Mesenchymal stem cell (in vitro differentiated cells and primary cell): ENCODE measurements at regions not wholly inside any gene's neighbourhood (a gene's known extent, or its start where the extent isn't known, plus 50 kb on each side); places are given as distances from the start of the nearest gene placed in this dataset.
"Not testable (repeated sequence)": the region's sequence is repeated elsewhere in the genome, so short reads cannot be mapped to it uniquely, and the experiment has no call there.

Experiments
- DNase-seq: peaks from one replicate; pipeline ENCODE4 v3.0.0-alpha.2; 2013
- H2AFZ ChIP-seq: one replicate; pipeline ENCODE4 v1.6.1; 2013; ENCODE audit warnings: low read depth, mild to moderate bottlenecking, control low read depth, inconsistent platforms, low read length, moderate library complexity
- H2AK5ac ChIP-seq: 2 replicates; pipeline ENCODE4 v1.6.1; 2013; ENCODE audit warnings: low read length, moderate library complexity, mild to moderate bottlenecking, inconsistent platforms; ENCODE audit not compliant: severe bottlenecking
- H2BK120ac ChIP-seq: one replicate; pipeline ENCODE4 v1.6.1; 2013; ENCODE audit warnings: low read depth, mild to moderate bottlenecking, inconsistent platforms, low read length, moderate library complexity
- H2BK12ac ChIP-seq, 2 experiments: one replicate each; pipeline ENCODE4 v1.6.1; 2013; ENCODE audit warnings: inconsistent platforms in 2 of 2, low read length in 2 of 2, mild to moderate bottlenecking in 2 of 2, moderate library complexity in 2 of 2, control low read depth in 1 of 2
- H2BK15ac ChIP-seq: one replicate; pipeline ENCODE4 v1.6.1; 2013; ENCODE audit warnings: mild to moderate bottlenecking, low read depth, inconsistent platforms; ENCODE audit not compliant: poor library complexity, severe bottlenecking
- H2BK5ac ChIP-seq: 2 replicates; pipeline ENCODE4 v1.6.1; 2013; ENCODE audit warnings: low read depth, mild to moderate bottlenecking, low read length, control low read depth, inconsistent platforms; ENCODE audit not compliant: poor library complexity, severe bottlenecking
- H3K14ac ChIP-seq, 2 experiments: one replicate each; pipeline ENCODE4 v1.6.1; 2013; ENCODE audit warnings: inconsistent platforms in 2 of 2, low read length in 2 of 2, control low read depth in 1 of 2, mild to moderate bottlenecking in 1 of 2, moderate library complexity in 1 of 2
- H3K18ac ChIP-seq, 2 experiments: one replicate each; pipeline ENCODE4 v1.6.1; 2013; ENCODE audit warnings: inconsistent platforms in 2 of 2, low read length in 2 of 2, control low read depth in 1 of 2, low read depth in 1 of 2, mild to moderate bottlenecking in 1 of 2
- H3K23ac ChIP-seq, 2 experiments: one replicate each; pipeline ENCODE4 v1.6.1; 2013; ENCODE audit warnings: inconsistent platforms in 2 of 2, low read length in 2 of 2, mild to moderate bottlenecking in 2 of 2, moderate library complexity in 2 of 2, control low read depth in 1 of 2
- H3K27ac ChIP-seq: 2 replicates; pipeline ENCODE4 v1.5.1; 2013; ENCODE audit warnings: mild to moderate bottlenecking, moderate library complexity, low read length, control low read depth, inconsistent platforms; ENCODE audit not compliant: poor library complexity, severe bottlenecking
- H3K27me3 ChIP-seq, 2 experiments: 2 replicates each; pipeline versions ENCODE4 v1.6.1 to v1.7.0; 2013; ENCODE audit warnings: low read length in 2 of 2, mild to moderate bottlenecking in 2 of 2, moderate library complexity in 2 of 2, control low read depth in 1 of 2, inconsistent platforms in 1 of 2; ENCODE audit not compliant: control insufficient read depth in 1 of 2, insufficient read depth in 1 of 2
- H3K36me3 ChIP-seq, 2 experiments: 2 replicates each; pipeline versions ENCODE4 v1.6.1 to v1.7.0; 2013; ENCODE audit warnings: low read length in 2 of 2, control low read depth in 1 of 2, inconsistent platforms in 1 of 2, low read depth in 1 of 2, mild to moderate bottlenecking in 1 of 2; ENCODE audit not compliant: insufficient read depth in 2 of 2, control insufficient read depth in 1 of 2
- H3K4ac ChIP-seq, 2 experiments: one replicate each; pipeline ENCODE4 v1.6.1; 2013; ENCODE audit warnings: inconsistent platforms in 2 of 2, low read length in 2 of 2, mild to moderate bottlenecking in 2 of 2, moderate library complexity in 2 of 2, control low read depth in 1 of 2, low read depth in 1 of 2
- H3K4me1 ChIP-seq: 2 replicates; pipeline ENCODE4 v1.6.1; 2013; ENCODE audit warnings: low read depth, low read length, control low read depth; ENCODE audit not compliant: control insufficient read depth, insufficient read depth
- H3K4me2 ChIP-seq: 2 replicates; pipeline ENCODE4 v1.6.1; 2013; ENCODE audit warnings: low read length, mild to moderate bottlenecking, inconsistent platforms; ENCODE audit not compliant: poor library complexity, severe bottlenecking
- H3K4me3 ChIP-seq, 2 experiments: 2 replicates each; pipeline versions ENCODE4 v1.5.1 to v1.7.0; 2013; ENCODE audit warnings: low read length in 2 of 2, mild to moderate bottlenecking in 2 of 2, control low read depth in 1 of 2, low read depth in 1 of 2; ENCODE audit not compliant: insufficient read depth in 1 of 2
- H3K79me1 ChIP-seq: replicated peaks from 2 replicates; pipeline ENCODE4 v1.6.1; 2013; ENCODE audit warnings: mild to moderate bottlenecking, control low read depth, low read length, inconsistent platforms; ENCODE audit not compliant: poor library complexity, severe bottlenecking
- H3K9ac ChIP-seq: 2 replicates; pipeline ENCODE4 v1.7.0; 2013; ENCODE audit warnings: mild to moderate bottlenecking, low read length, moderate library complexity
- H3K9me3 ChIP-seq: 2 replicates; pipeline ENCODE4 v1.7.0; 2013; ENCODE audit warnings: mild to moderate bottlenecking, low read length; ENCODE audit not compliant: control insufficient read depth
- H4K8ac ChIP-seq: one replicate; pipeline ENCODE4 v1.6.1; 2013; ENCODE audit warnings: inconsistent platforms, mild to moderate bottlenecking, low read length, moderate library complexity
- H4K91ac ChIP-seq: one replicate; pipeline ENCODE4 v1.6.1; 2013; ENCODE audit warnings: mild to moderate bottlenecking, low read length, inconsistent platforms
- WGBS: methylation state at CpG from one replicate; pipeline ENCODE4 v1.1.7; 2013; ENCODE audit warnings: mixed read lengths; 5-methylcytosine and 5-hydroxymethylcytosine counted together

DNA sequence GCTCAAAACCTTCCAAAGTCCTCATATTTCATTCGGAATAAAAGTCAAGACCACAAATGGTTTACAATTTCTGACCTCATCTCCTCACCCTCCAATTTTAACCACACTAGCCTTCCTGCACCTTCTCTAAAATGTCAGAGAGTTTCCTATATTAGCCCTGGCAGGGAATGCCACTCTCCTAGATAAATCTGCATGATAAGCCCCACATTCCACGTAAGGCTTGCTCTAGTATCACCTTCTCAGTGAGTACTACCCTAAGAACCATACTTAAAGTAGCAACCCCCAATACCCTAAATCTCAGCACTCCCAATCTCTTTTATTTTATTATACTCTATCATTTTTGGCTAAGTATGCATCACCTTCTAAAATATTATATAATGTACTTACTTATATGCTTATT lies 100.5 kb upstream of the SLITRK5 start:
- H2BK12ac ChIP-seq, result no peak overlapping the region

DNA sequence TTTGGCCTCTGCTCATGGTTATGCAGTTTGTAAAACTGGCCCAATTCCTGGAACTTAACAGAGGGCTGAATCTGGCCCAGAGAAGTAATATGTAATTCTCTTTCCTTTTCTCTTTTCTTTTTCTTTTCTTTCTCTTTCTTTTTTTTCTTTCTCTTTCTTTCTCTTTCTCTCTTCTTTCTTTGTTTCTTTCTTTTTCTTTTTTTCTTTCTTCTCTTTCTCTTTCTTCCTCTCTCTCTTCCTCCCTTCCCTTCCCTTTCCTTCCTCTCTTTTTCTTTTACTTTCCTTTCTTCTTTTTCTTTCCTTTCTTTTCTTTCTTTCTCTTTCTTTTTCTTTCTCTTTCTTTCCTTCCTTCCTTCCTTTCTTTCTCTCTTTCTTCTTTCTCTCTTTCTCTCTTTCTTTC lies 88.8 kb upstream of the SLITRK5 start:
- Histone ChIP-seq H2AK5ac (no peak overlapping the region), H3K4me1 (no peaks in the 10 kb centered on the region), H3K4ac (no peak overlapping the region), H3K14ac (no peak overlapping the region), H2AFZ (no peak overlapping the region), H3K9me3 (peaks cover 9% of the 10 kb centered on the region), H3K18ac (no peak overlapping the region), H2BK12ac (no peak overlapping the region), H3K27ac (no peak overlapping the region), H4K91ac (no peak overlapping the region), H3K27me3 (no peaks in the 10 kb centered on the region), H4K8ac (no peak overlapping the region), H2BK120ac (no peak overlapping the region), H3K23ac (no peak overlapping the region), H3K4me2 (no peak overlapping the region), H2BK15ac (no peak overlapping the region), H3K9ac (no peak overlapping the region), H3K79me1 (no peaks in the 10 kb centered on the region), H3K36me3 (no peaks in the 10 kb centered on the region), H3K4me3 (no peak overlapping the region), H2BK5ac (no peak overlapping the region)
- no peak for DNase-seq

More for the DNA sequence above, 100.5 kb upstream of the SLITRK5 start:
- Histone ChIP-seq H3K36me3 (no peaks in the 10 kb centered on the region), H2BK5ac (no peak overlapping the region), H3K18ac (no peak overlapping the region), H3K4ac (no peak overlapping the region), H2AFZ (no peak overlapping the region), H3K79me1 (no peaks in the 10 kb centered on the region), H3K4me2 (no peak overlapping the region), H3K9me3 (no peaks in the 10 kb centered on the region), H3K23ac (no peak overlapping the region), H2AK5ac (no peak overlapping the region), H3K27me3 (no peaks in the 10 kb centered on the region), H2BK120ac (no peak overlapping the region), H2BK15ac (no peak overlapping the region), H3K14ac (no peak overlapping the region), H3K9ac (no peak overlapping the region), H4K91ac (no peak overlapping the region), H3K4me1 (no peaks in the 10 kb centered on the region), H3K27ac (no peak overlapping the region), H4K8ac (no peak overlapping the region), H3K4me3 (no peak overlapping the region)
- no peak for DNase-seq
- WGBS, result 40% methylated on average over 2 of the region's 2 CpGs

DNA sequence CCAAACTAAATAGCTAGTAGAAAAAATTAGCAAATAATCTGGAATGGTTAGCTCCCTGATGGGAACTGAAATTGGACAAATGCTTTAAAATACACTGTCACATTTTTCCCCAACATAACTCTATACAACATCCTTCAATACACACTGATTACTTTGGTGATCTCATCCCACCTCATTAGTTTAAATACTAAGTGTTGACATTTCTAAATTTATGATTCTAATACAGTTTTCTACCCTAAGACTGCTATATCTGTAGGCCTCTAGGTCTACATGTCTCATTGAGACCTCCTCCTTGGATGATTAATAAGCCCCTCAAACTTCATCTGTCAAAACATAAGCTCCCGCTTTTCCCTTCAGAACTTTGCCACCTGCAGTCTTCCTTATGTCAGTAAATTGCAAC lies 80.7 kb upstream of the SLITRK5 start:
- no peak overlapping the region for H3K4me2 ChIP-seq
- no peak overlapping the region for H4K8ac ChIP-seq
- H3K79me1 ChIP-seq, result no peaks in the 10 kb centered on the region
- no peak overlapping the region for H4K91ac ChIP-seq
- no peak overlapping the region for H3K14ac ChIP-seq
- H3K27ac ChIP-seq, result no peak overlapping the region
- no peak overlapping the region for H2BK15ac ChIP-seq
- H3K4ac ChIP-seq, result no peak overlapping the region
- peaks cover 2% of the 10 kb centered on the region for H3K9me3 ChIP-seq
- no peak overlapping the region for H2AFZ ChIP-seq
- H3K23ac ChIP-seq, result no peak overlapping the region
- no peak for DNase-seq
- no peak overlapping the region for H2BK5ac ChIP-seq
- H2AK5ac ChIP-seq, result no peak overlapping the region
- H2BK12ac ChIP-seq, result no peak overlapping the region
- no peaks in the 10 kb centered on the region for H3K36me3 ChIP-seq
- no peak overlapping the region for H3K4me3 ChIP-seq
- WGBS, result 100% methylated on average over 1 of the region's 1 CpG
- H3K4me1 ChIP-seq, result no peaks in the 10 kb centered on the region
- H2BK120ac ChIP-seq, result no peak overlapping the region
- no peak overlapping the region for H3K9ac ChIP-seq
- H3K27me3 ChIP-seq, result no peaks in the 10 kb centered on the region
- no peak overlapping the region for H3K18ac ChIP-seq

DNA sequence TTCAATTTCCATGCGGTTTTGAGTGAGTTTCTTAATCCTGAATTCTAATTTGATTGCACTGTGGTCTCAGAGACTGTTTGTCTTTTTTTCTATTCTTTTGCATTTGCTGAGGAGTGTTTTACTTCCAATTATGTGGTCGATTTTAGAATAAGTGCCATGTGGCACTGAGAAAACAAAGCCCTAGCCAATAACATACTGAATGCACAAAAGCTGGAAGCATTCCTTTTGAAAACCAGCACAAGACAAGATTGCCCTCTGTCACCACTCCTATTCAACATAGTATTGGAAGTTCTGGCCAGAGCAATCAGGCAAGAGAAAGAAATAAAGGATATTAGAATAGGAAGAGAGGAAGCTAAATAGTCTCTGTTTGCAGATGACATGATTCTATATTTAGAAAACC lies 66.7 kb upstream of the SLITRK5 start:
- WGBS, result 100% methylated on average over 1 of the region's 2 CpGs
- not testable (repeated sequence) for H2BK5ac ChIP-seq, H2BK12ac ChIP-seq, H2AFZ ChIP-seq, H3K27me3 ChIP-seq, H3K18ac ChIP-seq, H2BK120ac ChIP-seq, DNase-seq, H3K4ac ChIP-seq, H3K36me3 ChIP-seq, H3K9me3 ChIP-seq, H3K9ac ChIP-seq, H2AK5ac ChIP-seq, H3K79me1 ChIP-seq, H3K23ac ChIP-seq, H4K8ac ChIP-seq, H3K27ac ChIP-seq, H2BK15ac ChIP-seq, H3K4me2 ChIP-seq, H3K4me3 ChIP-seq, H3K14ac ChIP-seq, H3K4me1 ChIP-seq, H4K91ac ChIP-seq
